Dermis microvascular lymphatic vessel endothelial cell (primary cell): ENCODE measurements at regions not wholly inside any gene's neighbourhood (a gene's known extent, or its start where the extent isn't known, plus 50 kb on each side); places are given as distances from the start of the nearest gene placed in this dataset.
"Not testable (repeated sequence)": the region's sequence is repeated elsewhere in the genome, so short reads cannot be mapped to it uniquely, and the experiment has no call there.

Experiments
- DNase-seq, 2 donors: peaks; one replicate each; pipeline versions ENCODE4 v3.0.0 to v3.0.0-alpha.2; 2010; ENCODE audit warnings: low read depth in 2 of 2

- DNase-seq = no peak
These were observed 335.3 kb upstream of the BRINP3 start for GRCh38 chr1:190812996-190813395.

- no peak for DNase-seq
These were observed 354.8 kb upstream of the BRINP3 start for GRCh38 chr1:190832511-190832910.

- DNase-seq = no peak
These were observed 358.0 kb upstream of the BRINP3 start for GRCh38 chr1:190835658-190836057.

GRCh38 chr1:190837200-190837599, 359.5 kb upstream of the BRINP3 start:
- not testable (repeated sequence) for DNase-seq

GRCh38 chr1:190837888-190838287, 360.2 kb upstream of the BRINP3 start:
- no peak for DNase-seq

GRCh38 chr1:190847166-190847565, 369.5 kb upstream of the BRINP3 start:
- DNase-seq = no peak

- DNase-seq = no peak
These were observed 371.7 kb upstream of the BRINP3 start for GRCh38 chr1:190849346-190849745.

- DNase-seq = no peak
These were observed 374.9 kb upstream of the BRINP3 start for GRCh38 chr1:190852611-190853010.

GRCh38 chr1:190858140-190858539, 380.5 kb upstream of the BRINP3 start:
- no peak for DNase-seq

GRCh38 chr1:190864013-190864641, 386.5 kb upstream of the BRINP3 start:
- DNase-seq = no peak

GRCh38 chr1:190880352-190880751, 402.7 kb upstream of the BRINP3 start:
- no peak for DNase-seq

GRCh38 chr1:190881064-190881463, 403.4 kb upstream of the BRINP3 start:
- no peak for DNase-seq

- no peak for DNase-seq
These were observed 419.6 kb upstream of the BRINP3 start for GRCh38 chr1:190897233-190897632.

GRCh38 chr1:190904091-190904695, 426.5 kb upstream of the BRINP3 start:
- DNase-seq = no peak

GRCh38 chr1:190906206-190906725, 428.6 kb upstream of the BRINP3 start:
- DNase-seq = no peak

- no peak for DNase-seq
These were observed 430.6 kb upstream of the BRINP3 start for GRCh38 chr1:190908246-190908645.

- DNase-seq = no peak
These were observed 431.0 kb upstream of the BRINP3 start for GRCh38 chr1:190908691-190909090.

GRCh38 chr1:190935925-190936324, 458.3 kb upstream of the BRINP3 start:
- no peak for DNase-seq

GRCh38 chr1:190936337-190936736, 458.7 kb upstream of the BRINP3 start:
- no peak for DNase-seq

- no peak for DNase-seq
These were observed 463.3 kb upstream of the BRINP3 start for GRCh38 chr1:190940951-190941350.

GRCh38 chr1:190942475-190942874, 464.8 kb upstream of the BRINP3 start:
- no peak for DNase-seq

- DNase-seq = not testable (repeated sequence)
These were observed 466.1 kb upstream of the BRINP3 start for GRCh38 chr1:190943722-190944121.

- DNase-seq = no peak
These were observed 472.3 kb upstream of the BRINP3 start for GRCh38 chr1:190949939-190950338.
